GM12874 (cell line): ENCODE measurements at regions not wholly inside any gene's neighbourhood (a gene's known extent, or its start where the extent isn't known, plus 50 kb on each side); places are given as distances from the start of the nearest gene placed in this dataset.

ENCODE experiments used
- CTCF ChIP-seq: IDR thresholded peaks from 2 replicates; pipeline ENCODE4 v1.5.1; 2011; ENCODE audit warnings: low read depth, mild to moderate bottlenecking, control low read depth, low read length, moderate library complexity; ENCODE audit not compliant: insufficient read depth

GRCh38 chr11:23364076-23364475 is 503.8 kb upstream of the CCDC179 start:
- no peak for TF ChIP-seq CTCF

GRCh38 chr11:23370580-23371275 is 510.5 kb upstream of the CCDC179 start:
- TF ChIP-seq CTCF: no peak

GRCh38 chr11:23377909-23378308 is 517.6 kb upstream of the CCDC179 start:
- no peak for TF ChIP-seq CTCF

- TF ChIP-seq CTCF: no peak
These were observed 530.8 kb upstream of the CCDC179 start for GRCh38 chr11:23391031-23391430.

GRCh38 chr11:23398052-23398451 is 537.8 kb upstream of the CCDC179 start:
- TF ChIP-seq CTCF: no peak

- TF ChIP-seq CTCF: no peak
These were observed 539.7 kb upstream of the CCDC179 start for GRCh38 chr11:23399995-23400394.

GRCh38 chr11:23403210-23404185 is 543.2 kb upstream of the CCDC179 start:
- TF ChIP-seq CTCF: no peak
